ENCODE measurements at regions not wholly inside any gene's neighbourhood (a gene's known extent, or its start where the extent isn't known, plus 50 kb on each side); places are given as distances from the start of the nearest gene placed in this dataset.

DNA sequence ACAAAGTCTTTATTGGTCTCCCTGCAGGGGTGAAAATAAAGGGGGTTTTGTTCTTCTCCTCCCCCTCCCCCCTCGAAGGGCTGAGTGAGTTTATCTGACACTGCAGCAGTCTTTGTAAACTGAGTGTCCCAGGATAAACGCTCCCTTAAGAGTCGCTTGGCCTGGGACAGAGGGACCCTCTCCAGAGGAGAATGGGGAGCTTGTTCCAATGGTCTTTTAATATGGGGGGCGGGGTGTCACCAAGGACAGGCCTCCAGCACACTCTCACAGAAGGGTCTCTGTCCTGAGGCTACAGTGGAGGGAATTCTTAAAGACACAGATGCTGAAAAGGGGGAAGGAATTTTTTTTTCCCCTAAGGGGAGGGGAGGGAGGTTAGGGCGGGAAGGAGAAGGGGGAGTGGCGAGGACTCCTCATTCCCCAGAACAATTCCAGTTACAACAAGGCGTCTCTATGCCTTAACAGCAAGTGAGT is 455.5 kb downstream of the SOX9 start:
- no peak for DNase-seq (ENCODE audit: low read depth in 2 of 2)

GRCh38 chr17:72578817-72579470 is 458.1 kb downstream of the SOX9 start:
- DNase-seq (ENCODE audit: low read depth in 2 of 2), result no peak

GRCh38 chr17:72579990-72580320 is 459.1 kb downstream of the SOX9 start:
- no peak for DNase-seq (ENCODE audit: low read depth in 2 of 2)

- no peak for DNase-seq (ENCODE audit: low read depth in 2 of 2)
Observed at GRCh38 chr17:72580321-72581127, 459.7 kb downstream of the SOX9 start.

- DNase-seq (ENCODE audit: low read depth in 2 of 2), result no peak
Observed at GRCh38 chr17:72587156-72587555, 466.3 kb downstream of the SOX9 start.

DNA sequence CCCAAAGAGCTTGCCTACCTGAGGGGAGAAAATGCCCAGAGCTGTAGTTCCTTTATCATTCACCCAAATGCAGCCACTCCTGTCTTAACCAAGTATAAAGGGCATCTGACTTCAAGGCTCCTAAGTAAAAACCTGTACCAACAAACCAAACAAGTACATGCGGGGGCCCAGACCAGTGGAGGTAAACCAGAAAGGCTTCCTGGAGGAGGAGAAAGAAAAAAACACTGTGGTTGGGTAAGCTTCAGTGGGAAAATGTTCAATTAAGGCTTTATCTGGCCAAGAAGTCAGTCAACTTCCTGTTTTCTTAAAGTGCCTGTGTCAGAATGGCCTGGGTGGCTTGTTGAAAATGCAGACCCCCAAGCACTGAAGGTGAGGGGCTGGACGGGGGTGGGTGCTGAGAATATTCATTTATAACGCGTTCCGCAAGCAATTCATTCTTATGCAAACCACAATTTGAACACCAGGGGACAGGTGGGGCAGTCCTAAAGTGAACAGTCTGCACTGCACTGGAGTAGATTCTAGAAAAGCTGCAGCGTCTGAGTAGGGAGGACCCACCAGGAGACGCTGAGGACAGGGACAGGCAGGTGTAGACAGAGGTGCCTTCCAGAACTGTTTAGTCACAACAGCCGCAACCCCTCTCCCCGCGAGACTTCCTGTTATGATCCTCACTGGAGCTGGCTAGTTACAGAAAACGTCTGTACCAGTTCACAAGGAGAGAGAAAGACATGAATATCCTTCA is 467.1 kb downstream of the SOX9 start:
- no peak for DNase-seq (ENCODE audit: low read depth in 2 of 2)

DNA sequence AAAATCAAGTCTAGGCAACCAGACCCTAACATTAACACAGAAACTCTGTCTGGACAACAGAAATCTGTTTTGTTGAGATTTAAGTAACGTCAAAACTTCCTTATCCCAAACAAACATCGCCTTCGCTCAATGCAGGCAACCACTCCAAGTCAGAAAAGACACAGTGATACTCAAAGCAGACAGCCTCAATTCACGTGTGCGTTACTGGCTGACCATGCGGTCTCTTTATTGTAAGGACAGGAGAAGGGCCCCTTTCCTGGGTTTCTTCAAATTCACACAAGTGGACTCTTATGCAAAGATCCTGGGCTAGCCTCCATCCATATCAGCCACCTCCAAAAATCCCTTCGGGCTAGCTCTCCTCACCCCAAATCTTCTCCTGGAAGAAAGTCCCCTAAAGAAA is 467.7 kb downstream of the SOX9 start:
- no peak for DNase-seq (ENCODE audit: low read depth in 2 of 2)

DNA sequence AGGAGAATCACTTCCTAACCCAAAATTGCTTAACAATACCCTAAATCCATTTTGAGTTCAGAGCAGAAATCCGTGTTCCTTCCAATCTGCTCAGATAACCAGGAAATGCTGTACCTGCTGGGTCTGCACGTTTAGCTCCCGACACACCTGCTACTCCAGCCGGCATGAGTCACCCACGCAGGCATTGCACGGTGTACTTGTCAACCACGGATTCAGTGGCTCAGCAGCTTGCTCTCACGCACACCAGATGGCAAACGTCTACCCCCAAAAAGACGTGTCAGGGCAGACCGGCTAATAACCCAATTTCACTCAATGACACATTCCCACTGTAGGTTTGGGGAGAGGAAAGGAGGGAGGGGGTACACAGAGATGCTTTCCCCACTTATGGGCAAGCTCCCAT is 468.1 kb downstream of the SOX9 start:
- no peak for DNase-seq (ENCODE audit: low read depth in 2 of 2)

- no peak for DNase-seq (ENCODE audit: low read depth in 2 of 2)
Observed at GRCh38 chr17:72590382-72590781, 469.6 kb downstream of the SOX9 start.

GRCh38 chr17:72590882-72591281 is 470.1 kb downstream of the SOX9 start:
- DNase-seq (ENCODE audit: low read depth in 2 of 2), result no peak

GRCh38 chr17:72591289-72592241 is 470.7 kb downstream of the SOX9 start:
- no peak for DNase-seq (ENCODE audit: low read depth in 2 of 2)

- DNase-seq (ENCODE audit: low read depth in 2 of 2), result peak; percentile 58 to 59
Observed at GRCh38 chr17:72592242-72592966, 471.6 kb downstream of the SOX9 start.

DNA sequence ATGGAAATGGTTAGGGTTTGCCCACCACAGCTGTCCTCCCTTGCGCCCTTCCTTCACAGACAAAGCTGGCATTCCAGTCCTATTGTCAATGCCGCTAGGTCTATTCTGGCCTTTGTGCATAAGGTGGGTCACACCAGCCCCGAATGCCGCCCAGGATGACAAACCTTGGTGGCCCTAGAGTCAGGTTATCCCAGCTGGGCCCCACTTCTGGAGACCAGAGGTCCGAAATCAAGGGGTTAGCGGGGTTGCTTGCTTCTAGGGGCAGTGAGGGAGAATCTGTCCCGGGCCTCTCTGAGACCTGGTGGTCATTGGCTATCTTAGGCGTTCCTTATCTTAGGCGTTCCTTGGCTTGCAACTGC is 472.1 kb downstream of the SOX9 start:
- DNase-seq (ENCODE audit: low read depth in 2 of 2), result no peak

DNA sequence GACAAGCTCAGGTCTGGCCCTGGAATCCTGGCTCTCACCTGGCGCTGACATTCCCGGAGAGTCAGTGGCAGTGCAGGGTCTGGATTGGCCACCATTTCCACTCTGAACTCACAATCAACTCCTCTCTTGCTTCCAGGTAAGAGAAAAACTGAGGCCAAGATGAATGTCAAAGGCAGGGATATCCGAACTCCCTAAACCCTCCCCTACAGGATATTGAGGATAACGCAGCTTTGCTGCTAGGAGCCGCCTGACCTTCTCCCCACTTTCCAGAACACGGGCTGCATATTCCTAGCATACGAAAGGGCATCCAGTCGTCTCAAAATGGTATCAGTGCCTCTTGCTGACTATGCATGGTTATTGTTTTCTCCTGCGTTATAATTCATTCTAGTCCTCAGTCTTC is 473.4 kb downstream of the SOX9 start:
- no peak for DNase-seq (ENCODE audit: low read depth in 2 of 2)
